ENCODE measurements at regions not wholly inside any gene's neighbourhood (a gene's known extent, or its start where the extent isn't known, plus 50 kb on each side); places are given as distances from the start of the nearest gene placed in this dataset.

DNA sequence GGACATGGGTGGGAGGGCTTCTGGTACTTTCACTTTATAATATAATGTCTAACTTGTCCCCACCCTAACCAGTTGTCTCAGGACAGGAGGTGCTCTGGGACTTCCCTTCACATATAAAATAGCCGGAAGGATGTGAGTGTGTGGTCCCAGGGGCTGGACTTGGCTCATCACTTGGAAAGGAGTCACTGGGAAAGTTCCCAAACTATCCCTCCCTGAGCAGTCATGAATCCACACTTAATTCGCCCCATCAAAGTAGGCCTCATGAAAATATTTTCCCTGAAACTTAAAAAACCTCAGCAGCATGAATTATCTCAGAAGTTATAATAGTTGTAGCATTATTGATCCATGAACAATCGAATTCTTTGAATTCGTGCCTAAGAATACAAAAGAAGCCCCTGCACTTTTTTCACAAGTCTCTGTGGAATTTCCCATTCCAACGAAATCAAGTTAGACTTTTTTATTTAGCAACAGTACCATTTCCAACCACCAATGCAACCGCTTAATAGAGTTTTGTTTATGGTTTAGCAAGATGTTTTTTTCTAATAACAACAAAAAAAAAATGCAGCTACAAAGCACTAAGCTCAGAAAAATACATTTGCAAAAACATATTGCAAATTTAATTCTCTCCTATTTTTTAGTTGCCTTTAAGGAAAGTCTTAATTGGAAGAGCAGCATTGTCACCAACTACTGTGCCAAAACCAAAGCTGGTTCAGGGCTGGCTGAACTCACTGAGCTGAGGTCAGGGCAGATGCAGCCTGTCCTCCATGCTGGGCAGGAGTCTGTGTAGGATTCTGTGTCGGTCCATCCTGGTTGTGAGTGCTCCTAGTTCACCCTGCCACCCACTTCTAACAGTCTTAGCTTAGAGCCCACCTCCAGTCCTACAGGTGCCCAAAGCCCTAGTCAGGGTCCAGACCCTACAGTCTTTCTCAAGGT is 68.8 kb upstream of the SPTBN1 start:
- DNase-seq = no peak
- intact Hi-C loops (cut with DNase I) = loop anchor here (10.0 kb wide), 2 partner anchors 53 to 67 kb away; partner anchors contain the start of gene SPTBN1

DNA sequence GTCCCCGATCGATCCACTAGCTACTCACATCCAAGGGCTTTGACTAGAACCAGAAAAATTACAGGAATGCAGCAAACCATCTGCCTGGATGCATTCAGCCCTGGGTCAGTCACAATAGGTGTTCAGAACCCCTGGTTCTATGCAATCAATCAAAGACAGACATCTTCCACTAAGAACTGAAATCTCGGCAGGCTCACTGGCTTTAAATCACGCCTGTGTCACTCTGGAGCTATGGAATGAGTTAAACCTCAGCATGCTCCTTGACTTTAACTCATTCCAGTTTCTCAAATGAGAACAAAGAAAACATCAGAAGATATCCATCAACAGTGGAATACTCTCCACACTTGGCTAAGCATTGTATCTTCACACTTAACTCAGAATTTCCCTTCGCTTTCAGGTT is 68.1 kb upstream of the SPTBN1 start:
- no peak for DNase-seq
- intact Hi-C loops (cut with DNase I) = loop anchor here (10.0 kb wide), 2 partner anchors 53 to 67 kb away; partner anchors contain the start of gene SPTBN1

DNA sequence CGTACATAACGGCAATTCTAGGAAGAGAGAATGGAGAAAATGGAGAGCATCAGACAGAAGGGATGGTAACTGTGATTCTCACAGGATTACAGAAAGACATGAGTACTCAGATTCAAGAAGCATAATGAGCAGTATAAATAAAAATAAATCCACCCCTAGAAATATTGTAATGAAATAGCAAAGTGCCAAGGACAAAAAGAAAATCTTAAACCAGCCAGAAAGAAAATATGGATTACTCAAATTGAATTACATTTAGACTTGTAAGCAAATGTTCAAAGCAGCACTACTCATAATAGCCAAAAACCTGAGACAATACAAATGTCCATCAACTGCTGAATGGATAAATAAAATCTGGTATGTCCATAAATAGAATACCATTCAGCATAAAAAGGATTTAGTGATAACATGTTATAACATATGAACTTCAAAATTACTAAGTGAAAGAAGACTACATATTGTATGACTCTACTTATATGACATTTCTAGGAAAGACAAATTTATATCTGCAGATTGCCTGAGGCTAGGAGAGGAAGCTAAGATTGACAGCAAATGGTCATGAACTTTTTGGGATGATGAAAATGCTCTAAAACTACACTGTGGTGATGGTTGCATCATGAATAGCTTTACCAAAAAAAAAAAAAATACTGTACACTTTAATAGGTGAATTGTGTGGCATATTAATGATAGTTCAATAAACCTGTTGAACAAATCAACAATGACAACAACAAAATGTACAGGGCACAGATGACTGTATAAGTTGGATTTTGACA is 63.4 kb upstream of the SPTBN1 start:
- DNase-seq = no peak
- intact Hi-C loops (cut with DNase I) = no loop called here

DNA sequence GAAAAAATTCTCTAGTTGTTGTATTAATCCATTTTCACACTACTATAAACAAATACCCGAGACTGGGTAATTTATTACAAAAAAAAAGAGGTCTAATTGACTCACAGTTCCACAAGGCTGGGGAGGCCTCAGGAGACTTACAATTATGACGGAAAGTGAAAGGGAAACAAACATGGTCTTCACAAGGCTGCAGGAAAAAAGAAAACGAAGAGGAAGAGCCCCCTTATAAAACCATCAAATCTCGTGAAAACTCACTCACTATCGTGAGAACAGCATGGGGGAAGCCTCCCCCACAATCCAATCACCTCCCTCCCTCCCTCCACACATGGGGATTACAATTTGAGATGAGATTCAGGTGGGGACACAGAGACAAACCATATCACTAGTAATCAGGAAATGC is 61.7 kb upstream of the SPTBN1 start:
- intact Hi-C loops (cut with DNase I) = no loop called here

DNA sequence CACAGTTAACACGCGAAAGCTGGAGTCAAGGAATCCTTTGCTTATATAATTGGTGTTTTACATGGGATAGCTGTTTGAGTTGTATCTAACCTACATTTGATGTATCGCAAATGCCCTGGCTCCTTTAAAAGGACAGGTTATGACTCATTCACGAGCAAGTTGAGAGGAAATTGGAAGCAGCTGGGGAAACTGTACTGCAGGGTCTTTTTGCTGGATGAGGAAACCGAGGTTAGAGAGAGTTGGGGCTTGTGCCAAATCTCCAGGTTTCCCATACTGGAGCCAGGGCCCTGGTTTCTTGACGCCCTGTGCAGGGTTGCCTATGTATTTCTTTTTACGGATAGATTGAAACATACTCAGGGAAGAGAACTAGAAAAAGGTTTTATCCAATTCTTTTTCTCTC is 60.0 kb upstream of the SPTBN1 start:
- DNase-seq = no peak
- intact Hi-C loops (cut with DNase I) = no loop called here

More for the DNA sequence above, 61.7 kb upstream of the SPTBN1 start:
- no peak for DNase-seq

DNA sequence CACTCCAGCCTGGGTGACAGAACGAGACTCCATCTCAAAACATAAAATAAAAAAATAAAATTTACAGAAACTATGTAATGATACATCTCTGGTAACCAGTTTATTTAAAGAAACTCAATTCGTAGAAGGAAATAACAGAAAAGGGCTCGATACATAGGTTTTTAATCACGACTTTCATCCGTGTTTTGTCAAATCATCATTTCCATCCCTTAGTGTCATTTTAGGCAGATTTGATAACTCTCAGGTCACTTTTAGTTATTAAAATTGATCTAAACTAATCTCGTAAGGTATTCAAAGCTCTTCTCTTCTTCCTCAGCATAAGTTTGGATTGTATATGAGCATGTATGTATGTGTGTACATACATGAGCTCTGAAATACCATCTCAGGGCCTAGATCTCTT is 59.3 kb upstream of the SPTBN1 start:
- DNase-seq = no peak
- intact Hi-C loops (cut with DNase I) = no loop called here

DNA sequence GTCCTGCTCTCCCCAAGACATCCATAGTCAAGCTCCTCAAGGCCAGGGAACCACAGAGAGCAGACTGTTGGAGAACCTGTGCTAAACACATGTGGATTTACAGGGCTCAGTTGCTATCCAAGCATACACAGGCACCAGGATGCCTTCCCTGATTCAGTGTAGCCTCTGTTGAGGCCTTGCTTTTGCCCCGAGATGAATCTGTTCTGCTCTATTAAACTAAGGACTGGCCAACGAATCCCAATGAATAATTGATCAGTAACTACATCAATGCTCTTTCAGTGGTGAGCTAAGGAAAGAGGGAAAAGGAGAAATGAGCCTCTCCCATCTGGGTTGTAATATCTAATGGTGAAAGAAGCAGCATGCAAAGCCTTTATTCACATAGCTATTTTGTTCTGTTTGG is 58.7 kb upstream of the SPTBN1 start:
- intact Hi-C loops (cut with DNase I) = no loop called here
- DNase-seq = no peak

DNA sequence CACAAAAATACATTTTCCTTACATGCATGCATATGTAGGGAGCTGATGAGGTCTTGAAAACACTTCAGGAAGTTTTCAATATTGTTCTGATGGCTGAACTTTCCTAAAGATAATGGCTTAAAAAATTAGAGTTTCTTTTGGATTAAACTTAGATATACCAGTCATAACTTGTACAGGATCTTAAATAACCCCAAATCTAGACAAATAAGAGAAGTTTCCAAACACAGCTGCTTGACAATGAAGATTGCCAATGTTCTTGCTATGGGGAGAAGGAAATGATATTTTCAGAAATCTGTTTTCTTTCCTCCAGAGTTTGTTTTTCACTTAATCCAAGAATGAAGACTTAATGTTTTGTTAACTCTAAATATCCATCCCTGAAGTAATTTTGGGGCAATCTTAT is 54.6 kb upstream of the SPTBN1 start:
- DNase-seq = no peak
- intact Hi-C loops (cut with DNase I) = no loop called here

DNA sequence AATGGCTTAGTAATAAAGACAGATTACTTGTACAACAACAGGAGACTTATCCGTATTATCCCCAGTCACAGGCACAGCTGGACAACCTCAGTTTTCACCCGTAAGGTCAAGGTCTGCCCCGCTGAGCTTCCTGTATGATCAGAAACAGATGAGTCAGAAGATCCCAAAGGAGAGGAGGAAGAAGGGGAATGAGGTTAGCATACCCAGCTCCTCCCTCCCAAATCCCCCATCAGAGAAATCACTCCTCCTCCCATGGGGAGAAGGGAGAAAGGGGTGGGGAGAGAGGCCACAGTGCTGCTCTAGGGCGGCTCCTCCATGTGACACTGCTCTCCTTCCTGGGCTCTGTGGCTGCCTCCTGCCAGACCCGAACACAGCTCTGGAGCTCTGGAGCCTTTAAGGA is 53.8 kb upstream of the SPTBN1 start:
- no peak for DNase-seq
- intact Hi-C loops (cut with DNase I) = no loop called here

DNA sequence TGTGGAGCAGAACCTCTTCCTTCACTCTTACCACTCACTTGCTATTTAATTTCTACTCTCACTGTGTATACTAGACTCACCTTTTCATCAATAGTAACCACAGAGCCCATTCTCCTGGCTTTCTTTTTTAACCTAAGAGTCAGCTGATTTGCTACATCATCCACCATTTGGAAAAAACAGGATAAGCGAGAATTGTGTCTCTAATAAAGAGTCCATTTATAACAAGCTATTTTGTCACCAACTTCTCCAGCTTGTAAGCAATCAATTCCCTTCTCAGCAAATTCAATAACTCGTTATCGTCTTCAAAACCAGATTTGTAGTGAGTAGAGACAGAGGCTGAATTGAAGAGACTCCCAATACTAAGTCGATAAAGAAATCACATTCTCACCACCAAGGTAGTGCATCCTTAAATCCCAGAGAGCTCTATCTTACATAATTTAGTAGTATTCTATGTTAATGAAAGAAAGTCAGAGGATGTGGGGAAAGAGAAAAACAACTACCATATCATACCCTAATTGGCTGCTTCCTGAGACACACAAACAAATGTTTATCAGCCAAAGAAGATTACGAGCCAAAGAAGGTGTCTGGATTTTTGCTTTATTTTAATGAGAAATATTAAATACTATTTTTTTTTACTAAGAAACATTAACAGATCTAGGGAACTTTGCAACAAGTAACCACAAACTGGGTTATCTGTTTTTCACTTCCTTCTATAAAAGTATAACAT is 52.5 kb upstream of the SPTBN1 start:
- no peak for DNase-seq
- intact Hi-C loops (cut with DNase I) = no loop called here

DNA sequence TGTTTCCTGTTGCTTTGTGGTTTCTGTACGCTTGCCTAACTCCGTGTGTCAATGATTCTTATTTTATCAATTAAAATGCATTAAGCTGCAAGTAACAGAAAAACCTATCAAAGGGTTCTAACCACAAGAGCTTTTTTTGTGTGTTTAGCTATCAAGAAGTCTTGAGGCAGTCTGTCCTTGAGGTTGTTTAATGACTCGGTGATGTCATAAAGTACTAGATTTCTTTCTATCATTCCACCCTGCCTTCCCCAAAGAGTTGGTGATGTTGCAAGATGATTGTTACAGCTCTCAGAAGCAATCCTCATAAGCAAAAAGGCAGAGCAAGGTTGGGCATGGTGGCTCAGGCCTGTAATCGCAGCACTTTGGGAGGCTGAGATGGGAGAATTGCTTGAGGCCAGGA is 51.9 kb upstream of the SPTBN1 start:
- intact Hi-C loops (cut with DNase I) = no loop called here
- DNase-seq = no peak

DNA sequence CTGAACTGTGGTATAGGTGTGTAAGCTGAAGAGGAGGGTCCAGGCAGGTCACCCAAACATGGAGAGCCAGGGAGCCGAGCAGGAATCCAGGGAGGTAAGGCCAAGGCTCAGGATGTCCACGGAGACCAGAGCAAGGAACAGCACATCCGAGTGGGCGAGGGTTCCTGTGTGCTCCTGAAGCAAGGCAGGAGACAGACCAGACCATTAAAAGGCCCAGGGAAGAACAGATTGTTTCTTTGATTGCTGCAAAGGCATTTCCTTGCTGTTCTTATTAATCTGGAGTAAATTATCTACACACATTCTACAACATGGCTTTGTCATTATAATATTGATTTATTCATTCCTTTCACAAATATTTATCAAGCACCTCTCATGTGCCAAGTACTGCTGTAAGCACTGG is 50.1 kb upstream of the SPTBN1 start:
- intact Hi-C loops (cut with DNase I) = no loop called here

More for the DNA sequence above, 50.1 kb upstream of the SPTBN1 start:
- no peak for DNase-seq

All from posterior cingulate gyrus (tissue), 11 donors.